ENCODE measurements at regions not wholly inside any gene's neighbourhood (a gene's known extent, or its start where the extent isn't known, plus 50 kb on each side); places are given as distances from the start of the nearest gene placed in this dataset.

DNA sequence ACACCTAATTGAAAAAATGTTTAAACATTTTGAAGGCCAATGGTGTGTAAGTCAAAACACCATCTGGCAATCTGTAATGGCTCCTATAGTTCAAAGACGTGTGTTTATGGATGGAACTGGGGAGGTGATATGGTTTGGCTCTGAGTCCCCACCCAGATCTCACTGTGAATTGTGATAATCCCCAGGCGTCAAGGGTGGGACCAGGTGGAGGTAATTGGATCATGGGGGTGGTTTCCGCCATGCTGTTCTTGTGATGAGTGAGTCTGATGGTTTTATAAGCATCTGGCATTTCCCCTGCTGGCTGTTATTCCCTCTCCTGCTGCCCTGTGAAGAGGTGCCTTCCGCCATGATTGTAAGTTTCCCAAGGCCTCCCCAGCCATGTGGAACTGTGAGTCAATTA lies 52.2 kb downstream of the ADRA2C start:
- DNase-seq (ENCODE audit: low read depth), result no peak
- no peak overlapping the region for H3K4me3 ChIP-seq (ENCODE audit: low read depth, low read length)
- no peak for TF ChIP-seq CTCF (conservative IDR thresholded peaks at IDR 0.05; ENCODE audit: low read depth, low read length)

GRCh38 chr4:3819210-3819919 lies 53.2 kb downstream of the ADRA2C start:
- TF ChIP-seq CTCF (conservative IDR thresholded peaks at IDR 0.05; ENCODE audit: low read depth, low read length), result no peak
- DNase-seq (ENCODE audit: low read depth), result no peak
- no peak overlapping the region for H3K4me3 ChIP-seq (ENCODE audit: low read depth, low read length)

DNA sequence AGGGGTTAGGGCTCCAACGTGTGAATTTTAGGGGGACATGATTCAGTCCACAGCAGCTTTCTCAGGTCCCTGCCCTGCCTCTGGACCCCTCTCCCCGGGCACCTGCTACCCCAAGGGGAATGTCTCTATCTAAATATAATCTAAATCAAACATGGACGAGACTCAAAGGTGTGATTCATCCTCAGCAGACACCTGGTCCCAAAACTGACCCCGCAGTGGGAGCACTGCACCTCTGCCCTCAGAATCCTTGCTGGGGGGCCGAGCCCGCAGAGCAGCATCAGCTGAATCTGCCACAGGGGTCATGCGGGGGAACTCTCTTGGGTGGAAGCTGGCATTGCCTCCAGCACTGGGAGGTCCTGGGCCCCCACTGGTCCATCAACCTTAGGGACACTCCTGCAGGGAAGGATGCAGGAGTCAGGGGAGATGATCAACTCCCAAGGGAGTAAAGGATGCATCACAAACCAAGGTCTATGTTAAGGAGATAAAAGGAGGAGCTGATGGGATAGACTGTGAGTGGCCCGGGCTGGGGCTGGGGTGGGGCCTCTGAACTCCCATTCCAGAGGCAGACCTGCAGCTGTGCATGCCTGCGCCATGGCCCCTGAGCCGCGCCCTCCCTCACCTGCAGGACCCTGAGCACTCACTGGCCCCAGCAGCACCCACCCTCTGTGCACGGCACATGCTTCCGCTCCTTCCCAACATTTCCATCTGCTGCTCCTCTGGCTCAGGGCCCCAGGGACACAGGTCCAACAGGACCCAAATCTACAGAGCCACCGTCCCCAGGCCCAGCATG lies 54.0 kb downstream of the ADRA2C start:
- no peak for TF ChIP-seq CTCF (conservative IDR thresholded peaks at IDR 0.05; ENCODE audit: low read depth, low read length)
- no peak for DNase-seq (ENCODE audit: low read depth)
- no peak overlapping the region for H3K4me3 ChIP-seq (ENCODE audit: low read depth, low read length)

DNA sequence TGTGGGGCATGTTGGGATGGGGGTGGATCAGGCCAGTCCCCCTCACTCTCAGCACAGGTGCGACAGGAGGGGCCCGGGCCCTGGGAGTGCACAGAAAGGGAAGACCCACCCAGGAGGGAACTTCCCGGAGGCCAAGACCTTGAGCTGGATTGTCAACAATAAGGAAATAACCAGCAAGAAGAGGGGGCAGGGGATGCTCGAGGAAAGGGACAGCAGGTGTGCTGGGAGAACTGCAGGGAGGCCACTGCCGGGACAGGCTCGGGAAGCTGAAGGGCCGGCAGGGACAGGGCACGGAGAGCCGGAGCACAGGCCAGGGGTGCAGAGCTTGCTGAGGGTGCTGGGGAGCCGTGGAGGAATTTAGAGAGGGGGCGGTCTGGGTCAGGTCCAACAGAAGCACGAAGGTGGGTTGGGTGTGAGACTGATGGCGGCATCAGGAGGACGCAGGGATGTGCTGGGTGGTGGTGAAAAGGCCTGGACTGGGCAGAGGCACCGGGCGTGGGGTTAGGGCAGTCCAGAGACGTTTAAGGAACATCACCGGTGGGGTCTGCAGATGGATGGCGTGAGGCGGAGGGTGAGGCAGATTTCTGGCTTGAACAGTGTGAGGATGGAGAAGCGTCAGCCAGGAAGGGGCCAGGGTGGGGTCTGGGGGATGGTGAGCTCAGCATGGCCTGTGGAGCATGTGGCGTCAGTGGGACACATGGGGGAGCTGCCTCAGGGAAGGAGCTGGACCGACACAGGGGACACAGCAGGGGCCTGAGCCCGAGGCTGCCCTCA lies 54.8 kb downstream of the ADRA2C start:
- no peak for TF ChIP-seq CTCF (conservative IDR thresholded peaks at IDR 0.05; ENCODE audit: low read depth, low read length)
- no peak for DNase-seq (ENCODE audit: low read depth)
- H3K4me3 ChIP-seq (ENCODE audit: low read depth, low read length), result no peak overlapping the region

GRCh38 chr4:3821580-3822229 lies 55.5 kb downstream of the ADRA2C start:
- H3K4me3 ChIP-seq (ENCODE audit: low read depth, low read length), result no peak overlapping the region
- no peak for TF ChIP-seq CTCF (conservative IDR thresholded peaks at IDR 0.05; ENCODE audit: low read depth, low read length)
- DNase-seq (ENCODE audit: low read depth), result no peak

DNA sequence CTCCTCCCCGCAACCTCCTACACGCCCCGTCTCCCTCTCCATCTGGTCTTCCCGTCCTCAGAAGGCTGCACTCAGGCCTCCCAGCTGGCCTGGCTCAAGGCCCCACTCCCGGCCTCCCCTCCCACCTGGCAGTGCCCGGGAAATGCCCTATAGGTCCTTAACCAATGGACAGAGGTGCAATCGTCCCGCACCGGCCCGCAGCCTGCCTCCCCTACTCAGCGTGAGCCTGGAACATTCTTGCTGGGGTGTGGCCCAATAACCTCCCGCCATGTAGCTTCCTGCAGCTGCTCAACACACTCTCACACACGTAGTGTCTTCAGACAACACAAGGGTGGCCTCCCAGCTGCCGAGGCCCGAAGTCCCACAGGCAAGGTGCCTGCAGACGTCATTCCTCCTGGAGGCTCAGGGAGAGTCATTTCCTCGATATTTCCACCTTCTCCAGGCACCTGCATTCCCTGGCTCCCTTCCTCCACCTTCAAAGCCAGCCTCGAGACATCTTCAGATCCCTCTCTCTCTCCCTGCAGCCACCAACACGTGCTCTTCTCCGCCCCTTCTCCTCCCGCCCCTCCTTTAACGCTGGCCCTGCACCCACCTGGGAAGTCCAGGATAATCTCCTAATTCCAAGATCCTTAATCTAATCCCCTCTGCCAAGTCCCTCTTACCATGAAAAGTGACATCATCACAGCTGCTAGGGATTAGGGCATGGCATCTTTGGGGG lies 56.2 kb downstream of the ADRA2C start:
- no peak for DNase-seq (ENCODE audit: low read depth)
- TF ChIP-seq CTCF (conservative IDR thresholded peaks at IDR 0.05; ENCODE audit: low read depth, low read length), result no peak

More for the DNA sequence above, 56.2 kb downstream of the ADRA2C start:
- no peak overlapping the region for H3K4me3 ChIP-seq (ENCODE audit: low read depth, low read length)
